ENCODE measurements at regions not wholly inside any gene's neighbourhood (a gene's known extent, or its start where the extent isn't known, plus 50 kb on each side); places are given as distances from the start of the nearest gene placed in this dataset.

- TF ChIP-seq POLR2A (IDR thresholded peaks at IDR 0.05) (no peak), CTCF (IDR thresholded peaks at IDR 0.05) (no peak)
Measured at GRCh38 chr11:86172894-86173293, 71.7 kb upstream of the EED start.

Measured in stomach (tissue), 4 donors.